Smooth muscle cell (in vitro differentiated cells): ENCODE measurements at regions not wholly inside any gene's neighbourhood (a gene's known extent, or its start where the extent isn't known, plus 50 kb on each side); places are given as distances from the start of the nearest gene placed in this dataset.

Experiments used
- DNase-seq: peaks from one replicate; lab custom pipeline; 2025; ENCODE audit not compliant: unreplicated experiment; lab: John Stamatoyannopoulos, UW
- H2AFZ ChIP-seq: fragments of 200-600 bp; sonication (generic); 2 replicates; pipeline ENCODE4 v1.6.0; 2016; ENCODE audit warnings: antibody characterized with exemption, low read depth, mild to moderate bottlenecking
- H3F3A ChIP-seq: fragments of 200-600 bp; sonication (generic); 2 replicates; pipeline ENCODE4 v1.6.0; 2017; ENCODE audit warnings: antibody characterized with exemption, low read depth
- H3K27ac ChIP-seq: fragments of 200-600 bp; sonication (generic); 2 replicates; pipeline ENCODE4 v1.5.1; 2016; ENCODE audit warnings: low read depth, mild to moderate bottlenecking
- H3K27me3 ChIP-seq: fragments of 200-600 bp; sonication (generic); 2 replicates; pipeline ENCODE4 v1.6.1; 2016; ENCODE audit warnings: low read depth, mild to moderate bottlenecking
- H3K36me3 ChIP-seq: fragments of 200-600 bp; sonication (generic); 2 replicates; pipeline ENCODE4 v1.5.1; 2016; ENCODE audit warnings: low read depth
- H3K4me1 ChIP-seq: fragments of 200-600 bp; sonication (generic); 2 replicates; pipeline ENCODE4 v1.5.1; 2016; ENCODE audit warnings: low read depth
- H3K4me2 ChIP-seq: fragments of 200-600 bp; sonication (generic); 2 replicates; pipeline ENCODE4 v1.6.0; 2016; ENCODE audit warnings: mild to moderate bottlenecking
- H3K4me3 ChIP-seq: fragments of 200-600 bp; sonication (generic); 2 replicates; pipeline ENCODE4 v1.5.1; 2016; ENCODE audit warnings: mild to moderate bottlenecking
- H3K79me2 ChIP-seq: fragments of 200-600 bp; sonication (generic); 2 replicates; pipeline ENCODE4 v1.6.0; 2016; ENCODE audit warnings: low read depth, mild to moderate bottlenecking
- H3K9ac ChIP-seq: fragments of 200-600 bp; sonication (generic); 2 replicates; pipeline ENCODE4 v1.6.0; 2016; ENCODE audit warnings: low read depth
- H3K9me3 ChIP-seq: fragments of 200-600 bp; sonication (generic); replicated peaks from 2 replicates; pipeline ENCODE4 v1.5.1; 2016; ENCODE audit warnings: low read depth
- H4K20me1 ChIP-seq: fragments of 200-600 bp; sonication (generic); 2 replicates; pipeline ENCODE4 v1.6.0; 2016; ENCODE audit warnings: low read depth
- WGBS: methylation state at CpG from one replicate; pipeline ENCODE4 v1.1.7; 2016; ENCODE audit warnings: low lambda C conversion rate; 5-methylcytosine and 5-hydroxymethylcytosine counted together
- TF ChIP-seq, protein P1 (sequence below): fragments of 200-600 bp; sonication (generic); IDR thresholded peaks from 2 replicates; pipeline ENCODE4 v1.5.1; 2017; ENCODE audit warnings: borderline replicate concordance, mild to moderate bottlenecking, antibody characterized with exemption; ENCODE audit not compliant: insufficient read depth, poor library complexity, severe bottlenecking

DNA sequence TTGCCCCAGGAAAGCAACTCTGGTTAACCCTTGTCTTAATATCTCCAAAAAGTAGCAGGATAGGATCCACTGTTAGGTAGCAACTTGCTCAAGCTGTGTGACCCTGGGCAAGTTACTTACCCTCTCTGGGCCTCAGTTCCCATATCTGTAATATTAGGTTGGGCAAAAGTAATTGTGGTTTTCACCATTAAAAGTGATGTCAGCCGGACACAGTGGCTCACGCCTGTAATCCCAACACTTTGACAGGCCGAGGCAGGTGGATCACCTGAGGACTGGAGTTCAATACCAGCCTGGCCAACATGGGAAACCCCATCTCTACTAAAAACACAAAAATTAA, 179.3 kb downstream of the FOXL1 start:
- Histone ChIP-seq H4K20me1 (no peaks in the 10 kb centered on the region), H3K4me2 (no peak overlapping the region), H3K4me1 (peaks cover 25% of the 10 kb centered on the region), H3K79me2 (no peaks in the 10 kb centered on the region), H2AFZ (no peak overlapping the region), H3K9ac (no peak overlapping the region), H3K9me3 (no peaks in the 10 kb centered on the region), H3K36me3 (no peaks in the 10 kb centered on the region), H3K27me3 (no peaks in the 10 kb centered on the region), H3K4me3 (no peak overlapping the region), H3F3A (no peaks in the 10 kb centered on the region), H3K27ac (no peak overlapping the region)
- WGBS: 100% methylated on average over 3 of the region's 3 CpGs
- TF ChIP-seq, protein P1, sequence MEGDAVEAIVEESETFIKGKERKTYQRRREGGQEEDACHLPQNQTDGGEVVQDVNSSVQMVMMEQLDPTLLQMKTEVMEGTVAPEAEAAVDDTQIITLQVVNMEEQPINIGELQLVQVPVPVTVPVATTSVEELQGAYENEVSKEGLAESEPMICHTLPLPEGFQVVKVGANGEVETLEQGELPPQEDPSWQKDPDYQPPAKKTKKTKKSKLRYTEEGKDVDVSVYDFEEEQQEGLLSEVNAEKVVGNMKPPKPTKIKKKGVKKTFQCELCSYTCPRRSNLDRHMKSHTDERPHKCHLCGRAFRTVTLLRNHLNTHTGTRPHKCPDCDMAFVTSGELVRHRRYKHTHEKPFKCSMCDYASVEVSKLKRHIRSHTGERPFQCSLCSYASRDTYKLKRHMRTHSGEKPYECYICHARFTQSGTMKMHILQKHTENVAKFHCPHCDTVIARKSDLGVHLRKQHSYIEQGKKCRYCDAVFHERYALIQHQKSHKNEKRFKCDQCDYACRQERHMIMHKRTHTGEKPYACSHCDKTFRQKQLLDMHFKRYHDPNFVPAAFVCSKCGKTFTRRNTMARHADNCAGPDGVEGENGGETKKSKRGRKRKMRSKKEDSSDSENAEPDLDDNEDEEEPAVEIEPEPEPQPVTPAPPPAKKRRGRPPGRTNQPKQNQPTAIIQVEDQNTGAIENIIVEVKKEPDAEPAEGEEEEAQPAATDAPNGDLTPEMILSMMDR: no peak
- no peak for DNase-seq

DNA sequence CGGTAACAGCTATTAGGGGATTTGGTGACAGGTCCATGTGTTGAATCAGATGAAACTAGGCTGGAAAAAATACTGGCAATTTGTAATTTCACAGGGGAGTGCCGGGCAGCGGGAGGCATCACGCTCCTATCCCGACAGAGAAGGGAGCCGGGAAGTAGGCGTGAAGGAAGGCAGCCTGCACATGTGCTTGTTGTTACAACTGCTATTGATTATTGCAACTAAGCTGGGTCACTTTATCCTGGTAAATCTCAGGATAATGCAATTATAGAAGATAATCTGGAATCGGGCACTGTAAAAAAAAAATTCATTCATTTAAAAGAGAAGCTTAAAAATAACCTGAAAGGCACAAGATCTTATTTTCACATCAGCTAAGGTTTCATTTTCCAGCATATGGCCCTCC, 180.6 kb downstream of the FOXL1 start:
- Histone ChIP-seq H3K27me3 (no peaks in the 10 kb centered on the region), H4K20me1 (no peaks in the 10 kb centered on the region), H3K79me2 (no peaks in the 10 kb centered on the region), H3K4me2 (no peak overlapping the region), H3K36me3 (no peaks in the 10 kb centered on the region), H3K27ac (no peak overlapping the region), H3F3A (no peaks in the 10 kb centered on the region), H3K4me3 (no peak overlapping the region), H3K9me3 (no peaks in the 10 kb centered on the region), H3K9ac (no peak overlapping the region), H3K4me1 (peaks cover 25% of the 10 kb centered on the region), H2AFZ (no peak overlapping the region)
- WGBS: 62% methylated on average over 8 of the region's 8 CpGs
- TF ChIP-seq, protein P1: no peak
- DNase-seq: no peak

DNA sequence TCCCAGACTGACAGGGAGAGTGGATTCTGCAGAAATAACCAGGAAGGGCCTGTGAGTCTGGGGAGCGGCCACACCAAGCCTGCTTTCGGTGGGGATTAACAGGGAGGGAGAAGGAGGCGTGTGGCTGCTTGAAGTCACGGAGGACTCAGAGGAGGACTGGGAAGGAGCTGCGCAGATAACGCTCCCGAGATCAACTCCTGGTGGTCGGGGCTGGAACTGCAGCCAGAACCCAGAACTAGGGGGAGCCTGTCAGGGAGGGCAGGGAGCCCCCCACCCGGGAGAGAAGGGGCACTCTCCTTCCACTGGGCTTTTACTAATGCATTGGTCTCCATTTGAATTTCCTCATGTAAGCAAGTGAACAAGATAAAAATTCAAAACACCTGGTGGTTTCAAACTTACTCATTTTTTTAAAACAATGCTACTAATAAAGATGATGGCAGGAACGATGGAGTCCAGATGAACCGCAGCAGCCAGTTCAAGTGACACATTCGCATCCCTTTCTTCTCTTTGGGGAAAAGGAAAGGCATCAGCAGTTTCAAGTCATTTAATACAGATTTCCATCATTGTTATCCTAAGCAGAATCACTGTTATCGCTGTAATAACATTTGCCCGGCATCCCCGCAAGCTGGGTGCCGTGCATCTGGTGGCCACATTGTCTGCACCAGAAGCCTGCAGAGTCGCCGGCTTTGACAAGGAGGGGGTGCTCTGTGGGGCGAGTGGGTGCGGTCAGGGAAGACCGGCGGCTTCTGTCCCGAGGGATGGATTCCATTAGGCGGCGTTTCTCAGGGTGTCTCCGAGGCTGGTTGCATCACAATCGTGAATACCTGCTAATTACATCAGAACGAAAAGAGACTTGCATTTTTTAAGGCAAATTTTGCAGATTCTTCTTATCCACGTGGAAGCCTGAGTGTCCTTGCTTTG, 183.0 kb downstream of the FOXL1 start:
- H3K79me2 ChIP-seq: no peaks in the 10 kb centered on the region
- no peak overlapping the region for H3K27ac ChIP-seq
- H3K36me3 ChIP-seq: no peaks in the 10 kb centered on the region
- 30% methylated on average over 28 of the region's 29 CpGs for WGBS
- no peak overlapping the region for H3K4me3 ChIP-seq
- no peaks in the 10 kb centered on the region for H4K20me1 ChIP-seq
- no peaks in the 10 kb centered on the region for H3K27me3 ChIP-seq
- no peaks in the 10 kb centered on the region for H3K9me3 ChIP-seq
- H3K4me2 ChIP-seq: peak overlapping the region; percentile 76
- H2AFZ ChIP-seq: peak overlapping the region; percentile 35
- TF ChIP-seq, protein P1: peak; percentile 90
- peak; percentile 45 for DNase-seq
- no peaks in the 10 kb centered on the region for H3F3A ChIP-seq
- peaks cover 25% of the 10 kb centered on the region for H3K4me1 ChIP-seq
- no peak overlapping the region for H3K9ac ChIP-seq

DNA sequence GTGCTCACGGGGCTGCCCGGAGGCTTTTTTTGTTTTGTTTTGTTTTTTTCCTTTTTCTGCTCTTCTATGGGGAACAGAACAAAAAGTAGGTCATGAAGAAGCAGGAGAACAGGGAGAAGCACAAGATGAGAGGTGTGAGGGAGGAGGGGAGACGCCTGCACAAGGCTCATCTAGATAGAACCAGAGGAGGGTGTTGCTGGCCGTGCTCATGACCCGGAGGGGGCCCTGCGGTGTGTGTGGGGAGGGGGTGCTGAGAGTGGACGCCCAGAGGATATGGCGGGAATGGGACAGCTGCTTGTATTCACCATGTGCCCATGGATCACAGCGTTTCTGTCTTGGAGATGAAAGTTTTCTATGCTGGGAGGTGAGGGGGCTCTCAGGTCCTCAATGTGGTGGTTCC, 183.7 kb downstream of the FOXL1 start:
- H3K36me3 ChIP-seq: no peaks in the 10 kb centered on the region
- no peaks in the 10 kb centered on the region for H3K79me2 ChIP-seq
- H3K27ac ChIP-seq: no peak overlapping the region
- no peak overlapping the region for H3K4me3 ChIP-seq
- TF ChIP-seq, protein P1: no peak
- 82% methylated on average over 8 of the region's 9 CpGs for WGBS
- no peaks in the 10 kb centered on the region for H4K20me1 ChIP-seq
- peaks cover 25% of the 10 kb centered on the region for H3K4me1 ChIP-seq
- no peaks in the 10 kb centered on the region for H3K9me3 ChIP-seq
- no peak overlapping the region for H3K9ac ChIP-seq
- no peaks in the 10 kb centered on the region for H3F3A ChIP-seq
- H3K4me2 ChIP-seq: peak overlapping the region; percentile 76
- no peak for DNase-seq
- H2AFZ ChIP-seq: no peak overlapping the region
- no peaks in the 10 kb centered on the region for H3K27me3 ChIP-seq
